Hepatocyte (in vitro differentiated cells): ENCODE measurements at regions not wholly inside any gene's neighbourhood (a gene's known extent, or its start where the extent isn't known, plus 50 kb on each side); places are given as distances from the start of the nearest gene placed in this dataset.
"Not testable (repeated sequence)": the region's sequence is repeated elsewhere in the genome, so short reads cannot be mapped to it uniquely, and the experiment has no call there.

ENCODE experiments used
- EZH2 ChIP-seq: fragments of 200-600 bp; sonication (generic); IDR thresholded peaks from 2 replicates; pipeline ENCODE4 v1.6.1; 2016; ENCODE audit warnings: antibody characterized with exemption, mild to moderate bottlenecking, borderline replicate concordance
- TF ChIP-seq, protein P1 (sequence below): fragments of 200-600 bp; sonication (generic); IDR thresholded peaks from 2 replicates; pipeline ENCODE4 v1.5.1; 2016; ENCODE audit warnings: antibody characterized with exemption, mild to moderate bottlenecking; ENCODE audit not compliant: poor library complexity

- TF ChIP-seq, protein P1, sequence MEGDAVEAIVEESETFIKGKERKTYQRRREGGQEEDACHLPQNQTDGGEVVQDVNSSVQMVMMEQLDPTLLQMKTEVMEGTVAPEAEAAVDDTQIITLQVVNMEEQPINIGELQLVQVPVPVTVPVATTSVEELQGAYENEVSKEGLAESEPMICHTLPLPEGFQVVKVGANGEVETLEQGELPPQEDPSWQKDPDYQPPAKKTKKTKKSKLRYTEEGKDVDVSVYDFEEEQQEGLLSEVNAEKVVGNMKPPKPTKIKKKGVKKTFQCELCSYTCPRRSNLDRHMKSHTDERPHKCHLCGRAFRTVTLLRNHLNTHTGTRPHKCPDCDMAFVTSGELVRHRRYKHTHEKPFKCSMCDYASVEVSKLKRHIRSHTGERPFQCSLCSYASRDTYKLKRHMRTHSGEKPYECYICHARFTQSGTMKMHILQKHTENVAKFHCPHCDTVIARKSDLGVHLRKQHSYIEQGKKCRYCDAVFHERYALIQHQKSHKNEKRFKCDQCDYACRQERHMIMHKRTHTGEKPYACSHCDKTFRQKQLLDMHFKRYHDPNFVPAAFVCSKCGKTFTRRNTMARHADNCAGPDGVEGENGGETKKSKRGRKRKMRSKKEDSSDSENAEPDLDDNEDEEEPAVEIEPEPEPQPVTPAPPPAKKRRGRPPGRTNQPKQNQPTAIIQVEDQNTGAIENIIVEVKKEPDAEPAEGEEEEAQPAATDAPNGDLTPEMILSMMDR: not testable (repeated sequence)
- not testable (repeated sequence) for TF ChIP-seq EZH2
These were observed 80.9 kb upstream of the ADORA2B start for GRCh38 chr17:15864061-15864460.
